ENCODE measurements at regions not wholly inside any gene's neighbourhood (a gene's known extent, or its start where the extent isn't known, plus 50 kb on each side); places are given as distances from the start of the nearest gene placed in this dataset.

DNA sequence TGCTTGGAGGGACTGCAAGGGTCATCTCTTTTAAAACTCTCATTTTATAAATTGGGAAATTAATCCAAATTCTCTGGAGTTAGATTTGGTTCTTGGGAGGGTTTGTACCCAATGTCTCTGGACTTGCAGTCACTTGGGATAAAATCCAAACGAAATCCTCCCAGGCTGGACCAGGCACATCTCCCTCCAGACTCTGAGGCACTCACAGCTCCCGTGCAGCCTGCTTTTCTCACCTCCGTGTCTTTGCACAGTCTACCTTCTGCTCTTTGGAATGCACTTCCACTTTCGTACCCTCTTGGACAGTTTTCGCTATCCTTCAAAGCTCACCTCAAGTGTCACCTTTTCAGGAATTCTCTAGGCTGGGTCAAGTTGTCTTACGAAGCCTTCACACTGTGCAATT lies 166.3 kb downstream of the MYCN start:
- no peak for TF ChIP-seq CTCF (IDR thresholded peaks at IDR 0.05; ENCODE audit: low read depth, low read length)
- no peak for TF ChIP-seq POLR2A (IDR thresholded peaks at IDR 0.05; ENCODE audit: extremely low read depth, insufficient read length)

Measured in NB4 (cell line).